K562 (cell line): ENCODE measurements at regions not wholly inside any gene's neighbourhood (a gene's known extent, or its start where the extent isn't known, plus 50 kb on each side); places are given as distances from the start of the nearest gene placed in this dataset.

Experiments
- ATAC-seq: fragments of 200-7000 bp; cut with Tn5 transposase; 3 replicates; pipeline ENCODE4 v1.9.1; 2020; ENCODE audit warnings: moderate library complexity
- BruUV-seq: library from RNA; stranded (reverse); fragments of 400-500 nt; replicated peaks from 2 replicates; lab custom pipeline; 2021; lab: Mats Ljungman, UMichigan
- CTCF ChIA-PET: fragments of 300-600 bp; formaldehyde crosslinking; extraction: SDS; loops from one replicate; lab custom pipeline; 2021; ENCODE audit warnings: low intra/inter-chr PET ratio; lab: Yijun Ruan, JAX
- POLR2A ChIA-PET: fragments of 300-600, 350-650 bp; sonication (Branson Sonifier 250); formaldehyde crosslinking; extraction: SDS; loops from one replicate; lab custom pipeline; 2021; ENCODE audit warnings: antibody characterized with exemption, inconsistent platforms; lab: Yijun Ruan, JAX
- DNase-seq, 4 experiments: peaks; one replicate each; pipeline versions ENCODE4 v3.0.0 to v3.0.0-alpha.2; 2011 to 2018; ENCODE audit warnings: low spot score in 3 of 4, mixed read lengths in 3 of 4; ENCODE audit errors: extremely low read depth in 1 of 4
- FAIRE-seq: peaks from 2 replicates; lab custom pipeline; 2011; peaks lifted over from hg19 to GRCh38; lab: Jason Lieb, UNC
- H2AFZ ChIP-seq: 2 replicates; pipeline ENCODE4 v1.6.0; 2011; ENCODE audit warnings: low read depth, low read length, control low read depth, inconsistent platforms
- H3K27ac ChIP-seq: fragments of 200-600 bp; 3 replicates; pipeline ENCODE4 v1.8.0; 2011; ENCODE audit warnings: low read depth, mild to moderate bottlenecking, control low read depth, inconsistent platforms, low read length, moderate library complexity, mixed read lengths; ENCODE audit errors: extremely low read depth
- H3K27me3 ChIP-seq, 2 experiments: fragments of 300-600 bp in 1 of 2; 2 replicates in 1 of 2; 3 replicates in 1 of 2; pipeline versions ENCODE4 v1.6.0 to v1.8.0; 2011; ENCODE audit warnings: inconsistent platforms in 2 of 2, low read length in 2 of 2, mild to moderate bottlenecking in 1 of 2, mixed read lengths in 1 of 2, moderate library complexity in 1 of 2; ENCODE audit not compliant: control insufficient read depth in 2 of 2, insufficient read depth in 2 of 2
- H3K36me3 ChIP-seq: fragments of 300-600 bp; 3 replicates; pipeline ENCODE4 v1.8.0; 2011; ENCODE audit warnings: mild to moderate bottlenecking, low read length, inconsistent platforms; ENCODE audit not compliant: control insufficient read depth, insufficient read depth
- H3K4me1 ChIP-seq, 2 experiments: fragments of 200-600 bp in 1 of 2; replicated peaks in 1 of 2; 2 replicates in 1 of 2; 3 replicates in 1 of 2; pipeline versions ENCODE4 v1.5.1 to v1.8.0; 2011; ENCODE audit warnings: inconsistent platforms in 2 of 2, low read length in 2 of 2, mild to moderate bottlenecking in 1 of 2, mixed read lengths in 1 of 2, moderate library complexity in 1 of 2; ENCODE audit not compliant: control insufficient read depth in 2 of 2, insufficient read depth in 2 of 2
- H3K4me2 ChIP-seq: 2 replicates; pipeline ENCODE4 v1.6.1; 2011; ENCODE audit warnings: low read length, control low read depth, inconsistent platforms, mixed read lengths; ENCODE audit not compliant: insufficient read depth
- H3K4me3 ChIP-seq: fragments of 200-600 bp; sonication (generic), shearing (Covaris generic); 2 replicates; pipeline ENCODE4 v1.5.1; 2016; ENCODE audit warnings: control low read depth, inconsistent platforms
- H3K79me2 ChIP-seq: fragments of 200-600 bp; 3 replicates; pipeline ENCODE4 v1.8.0; 2011; ENCODE audit warnings: low read length, inconsistent platforms; ENCODE audit not compliant: control insufficient read depth, insufficient read depth
- H3K9ac ChIP-seq, 2 experiments: 2 replicates each; pipeline versions ENCODE4 v1.6.0 to v1.6.1; 2011; ENCODE audit warnings: low read depth in 2 of 2, low read length in 2 of 2, control low read depth in 1 of 2, inconsistent platforms in 1 of 2, mild to moderate bottlenecking in 1 of 2, mixed read lengths in 1 of 2; ENCODE audit not compliant: insufficient read depth in 1 of 2
- H3K9me1 ChIP-seq: one replicate; pipeline ENCODE4 v1.6.0; 2011; ENCODE audit warnings: inconsistent platforms, mild to moderate bottlenecking, low read length, moderate library complexity; ENCODE audit not compliant: control insufficient read depth, insufficient read depth
- H3K9me3 ChIP-seq: replicated peaks from 2 replicates; pipeline ENCODE4 v1.5.1; 2011; ENCODE audit warnings: low read depth, low read length, inconsistent platforms; ENCODE audit not compliant: control insufficient read depth, insufficient read depth
- H4K20me1 ChIP-seq: replicated peaks from 2 replicates; pipeline ENCODE4 v1.6.1; 2011; ENCODE audit warnings: low read length, inconsistent platforms, mixed read lengths; ENCODE audit not compliant: control insufficient read depth, insufficient read depth
- CCNT2 ChIP-seq: IDR thresholded peaks from 2 replicates; pipeline ENCODE4 v1.6.1; 2011; ENCODE audit warnings: borderline replicate concordance, low read depth, mild to moderate bottlenecking, moderate library complexity, mixed read lengths, low read length; ENCODE audit not compliant: insufficient read length; ENCODE audit errors: extremely low read depth
- GTF2E2 ChIP-seq: fragments of 200-800 bp; sonication (Bioruptor generic); IDR thresholded peaks from 2 replicates; pipeline ENCODE4 v1.6.1; 2016; ENCODE audit warnings: missing genetic modification characterization, missing compliant biosample characterization
- KLF16 ChIP-seq: IDR thresholded peaks from 2 replicates; pipeline ENCODE4 v1.6.1; 2016; ENCODE audit warnings: antibody characterized with exemption
- MAX ChIP-seq: sonication (generic); formaldehyde crosslinking; IDR thresholded peaks from 2 replicates; pipeline ENCODE4 v1.9.0; 2022; ENCODE audit warnings: mild to moderate bottlenecking, missing genetic modification reagents
- MIER1 ChIP-seq: fragments of 450-650 bp; IDR thresholded peaks from 2 replicates; pipeline ENCODE4 v1.6.1; 2016; ENCODE audit warnings: antibody characterized with exemption, mild to moderate bottlenecking, low read depth
- PHF8 ChIP-seq: fragments of 200-600 bp; sonication (generic); IDR thresholded peaks from 2 replicates; pipeline ENCODE4 v1.6.1; 2012; ENCODE audit warnings: mixed run types, mild to moderate bottlenecking, inconsistent platforms, low read length, moderate library complexity, borderline replicate concordance
- TBL1XR1 ChIP-seq, 2 experiments: IDR thresholded peaks; 2 replicates each; pipeline ENCODE4 v1.6.1; 2012; ENCODE audit warnings: improper control_type of control experiment in 2 of 2, low read length in 2 of 2, mild to moderate bottlenecking in 1 of 2
- TEAD4 ChIP-seq, 2 experiments: sonication (generic) in 1 of 2; formaldehyde crosslinking in 1 of 2; IDR thresholded peaks; 2 replicates each; pipeline versions ENCODE4 v1.6.1 to v1.8.0; 2012 to 2022; ENCODE audit warnings: borderline replicate concordance in 1 of 2, inconsistent platforms in 1 of 2, low read length in 1 of 2, mild to moderate bottlenecking in 1 of 2, missing genetic modification reagents in 1 of 2
- TFAM ChIP-seq: fragments of 250-450 bp; sonication (Bioruptor Pico); conservative IDR thresholded peaks from 2 replicates; pipeline ENCODE4 v1.5.0; 2021; ENCODE audit warnings: mild to moderate bottlenecking, moderate library complexity
- ZFP36 ChIP-seq: fragments of 150-350 bp; IDR thresholded peaks from 2 replicates; pipeline ENCODE4 v1.6.1; 2018; ENCODE audit warnings: low read length, low read depth; ENCODE audit not compliant: partially characterized antibody
- ZFX ChIP-seq: sonication (generic); formaldehyde crosslinking; IDR thresholded peaks from 2 replicates; pipeline ENCODE4 v1.8.0; 2022; ENCODE audit warnings: mild to moderate bottlenecking, missing genetic modification reagents, moderate library complexity
- WGBS: fragments of 100-300 bp; shearing (Covaris generic); methylation state at CpG from one replicate; pipeline ENCODE4 v1.1.6; 2016; ENCODE audit warnings: low coverage, mixed read lengths; ENCODE audit not compliant: insufficient coverage; ENCODE audit errors: missing lambda C conversion rate; 5-methylcytosine and 5-hydroxymethylcytosine counted together
- in situ Hi-C: fragments of 300-500 bp; cut with MboI; formaldehyde crosslinking; loops from 4 replicates; pipeline ENCODE4 v1.15.0; 2018; ENCODE audit warnings: inconsistent platforms, mixed read lengths
- intact Hi-C: fragments of 100-400 bp; cut with micrococcal nuclease; formaldehyde crosslinking; loops from 2 replicates; pipeline ENCODE4 v1.14.2; 2022
- TF ChIP-seq, protein P1 (sequence below): fragments of 450-650 bp; conservative IDR thresholded peaks from 2 replicates; pipeline ENCODE4 v1.6.1; 2016; ENCODE audit warnings: missing genetic modification characterization, low read depth, mild to moderate bottlenecking, control low read depth, missing compliant biosample characterization

DNA sequence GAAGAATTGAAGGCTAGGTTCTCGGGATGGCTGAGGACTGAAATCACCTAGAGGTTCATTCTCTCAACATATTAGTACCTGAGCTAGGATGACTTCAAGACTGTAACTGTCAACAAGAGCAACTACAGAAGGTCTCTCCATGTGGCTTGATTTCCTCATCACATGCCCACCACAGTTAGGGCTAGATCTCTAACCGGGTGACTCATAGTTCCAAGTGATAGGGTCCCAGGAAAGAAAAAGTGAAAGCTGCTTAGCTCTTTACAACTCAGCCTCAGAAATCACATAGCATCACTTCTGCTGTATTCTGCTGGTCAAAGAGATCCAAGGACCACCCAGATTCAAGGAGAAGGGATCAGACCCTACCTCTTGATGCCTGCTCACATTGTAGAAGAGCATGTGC lies 165.4 kb upstream of the AGTR1 start (continued):
- TF ChIP-seq, protein P1, sequence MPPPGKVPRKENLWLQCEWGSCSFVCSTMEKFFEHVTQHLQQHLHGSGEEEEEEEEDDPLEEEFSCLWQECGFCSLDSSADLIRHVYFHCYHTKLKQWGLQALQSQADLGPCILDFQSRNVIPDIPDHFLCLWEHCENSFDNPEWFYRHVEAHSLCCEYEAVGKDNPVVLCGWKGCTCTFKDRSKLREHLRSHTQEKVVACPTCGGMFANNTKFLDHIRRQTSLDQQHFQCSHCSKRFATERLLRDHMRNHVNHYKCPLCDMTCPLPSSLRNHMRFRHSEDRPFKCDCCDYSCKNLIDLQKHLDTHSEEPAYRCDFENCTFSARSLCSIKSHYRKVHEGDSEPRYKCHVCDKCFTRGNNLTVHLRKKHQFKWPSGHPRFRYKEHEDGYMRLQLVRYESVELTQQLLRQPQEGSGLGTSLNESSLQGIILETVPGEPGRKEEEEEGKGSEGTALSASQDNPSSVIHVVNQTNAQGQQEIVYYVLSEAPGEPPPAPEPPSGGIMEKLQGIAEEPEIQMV: no peak
- no peak for TF ChIP-seq TBL1XR1 (IDR thresholded peaks at IDR 0.05; ENCODE audit: low read length in 2 of 2)
- no peak for TF ChIP-seq CCNT2
- TF ChIP-seq, all 486 proteins: peak for 0

DNA sequence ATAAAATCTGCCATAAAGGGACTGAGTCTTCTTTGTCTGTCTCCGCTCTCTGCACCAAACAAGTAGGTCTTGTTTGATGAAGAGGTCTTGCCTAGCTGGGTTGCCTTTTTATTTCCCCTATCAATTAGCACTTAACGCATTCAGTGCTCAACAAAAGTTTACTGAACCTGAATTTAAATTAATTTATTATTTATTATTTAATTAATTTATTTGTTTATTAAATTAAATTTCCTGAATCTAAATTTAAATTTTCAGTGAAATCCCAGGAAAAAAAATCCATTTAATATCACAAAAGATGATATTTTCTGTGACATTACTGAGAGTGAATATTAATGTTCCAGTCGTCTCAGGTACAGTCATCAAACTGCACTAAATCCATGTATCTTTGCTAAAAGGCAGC lies 164.9 kb upstream of the AGTR1 start:
- BruUV-seq: no TSS peak
- Histone ChIP-seq H3K4me1 (no peaks in the 10 kb centered on the region), H2AFZ (no peak overlapping the region), H4K20me1 (no peaks in the 10 kb centered on the region), H3K9me1 (no peaks in the 10 kb centered on the region), H3K4me3 (no peak overlapping the region), H3K4me2 (no peak overlapping the region), H3K79me2 (no peaks in the 10 kb centered on the region), H3K27ac (no peak overlapping the region), H3K9me3 (no peaks in the 10 kb centered on the region; the same call in 1 of the 2 replicates), H3K27me3 (no peaks in the 10 kb centered on the region), H3K36me3 (no peaks in the 10 kb centered on the region), H3K9ac (no peak overlapping the region)
- in situ Hi-C loops (no loop called here), intact Hi-C loops (no loop called here)
- ATAC-seq (no peak), FAIRE-seq (no peak), DNase-seq (no peak)
- WGBS: 0% methylated on average over 3 of the region's 3 CpGs
- TF ChIP-seq KLF16 (no peak), ZFX (CRISPR knock-in tag) (no peak), TFAM (CRISPR knock-in tag) (no peak), PHF8 (no peak), ZFP36 (no peak), TEAD4 (IDR thresholded peaks at IDR 0.05; ENCODE audit: low read length) (no peak), TEAD4 (CRISPR knock-in tag; IDR thresholded peaks at IDR 0.05; ENCODE audit: borderline replicate concordance) (no peak), MIER1 (no peak), GTF2E2 (tag) (no peak), MAX (CRISPR knock-in tag) (no peak)
- POLR2A ChIA-PET: no interaction called here
- CTCF ChIA-PET: no interaction called here
